Mesenchymal stem cell (in vitro differentiated cells and primary cell): ENCODE measurements at regions not wholly inside any gene's neighbourhood (a gene's known extent, or its start where the extent isn't known, plus 50 kb on each side); places are given as distances from the start of the nearest gene placed in this dataset.
"Not testable (repeated sequence)": the region's sequence is repeated elsewhere in the genome, so short reads cannot be mapped to it uniquely, and the experiment has no call there.

Experiments
- DNase-seq: peaks from one replicate; pipeline ENCODE4 v3.0.0-alpha.2; 2013
- H2AFZ ChIP-seq: one replicate; pipeline ENCODE4 v1.6.1; 2013; ENCODE audit warnings: low read depth, mild to moderate bottlenecking, control low read depth, inconsistent platforms, low read length, moderate library complexity
- H2AK5ac ChIP-seq: 2 replicates; pipeline ENCODE4 v1.6.1; 2013; ENCODE audit warnings: low read length, moderate library complexity, mild to moderate bottlenecking, inconsistent platforms; ENCODE audit not compliant: severe bottlenecking
- H2BK120ac ChIP-seq: one replicate; pipeline ENCODE4 v1.6.1; 2013; ENCODE audit warnings: low read depth, mild to moderate bottlenecking, inconsistent platforms, low read length, moderate library complexity
- H2BK12ac ChIP-seq, 2 experiments: one replicate each; pipeline ENCODE4 v1.6.1; 2013; ENCODE audit warnings: inconsistent platforms in 2 of 2, low read length in 2 of 2, mild to moderate bottlenecking in 2 of 2, moderate library complexity in 2 of 2, control low read depth in 1 of 2
- H2BK15ac ChIP-seq: one replicate; pipeline ENCODE4 v1.6.1; 2013; ENCODE audit warnings: mild to moderate bottlenecking, low read depth, inconsistent platforms; ENCODE audit not compliant: poor library complexity, severe bottlenecking
- H2BK5ac ChIP-seq: 2 replicates; pipeline ENCODE4 v1.6.1; 2013; ENCODE audit warnings: low read depth, mild to moderate bottlenecking, low read length, control low read depth, inconsistent platforms; ENCODE audit not compliant: poor library complexity, severe bottlenecking
- H3K14ac ChIP-seq, 2 experiments: one replicate each; pipeline ENCODE4 v1.6.1; 2013; ENCODE audit warnings: inconsistent platforms in 2 of 2, low read length in 2 of 2, control low read depth in 1 of 2, mild to moderate bottlenecking in 1 of 2, moderate library complexity in 1 of 2
- H3K18ac ChIP-seq, 2 experiments: one replicate each; pipeline ENCODE4 v1.6.1; 2013; ENCODE audit warnings: inconsistent platforms in 2 of 2, low read length in 2 of 2, control low read depth in 1 of 2, low read depth in 1 of 2, mild to moderate bottlenecking in 1 of 2
- H3K23ac ChIP-seq, 2 experiments: one replicate each; pipeline ENCODE4 v1.6.1; 2013; ENCODE audit warnings: inconsistent platforms in 2 of 2, low read length in 2 of 2, mild to moderate bottlenecking in 2 of 2, moderate library complexity in 2 of 2, control low read depth in 1 of 2
- H3K27ac ChIP-seq: 2 replicates; pipeline ENCODE4 v1.5.1; 2013; ENCODE audit warnings: mild to moderate bottlenecking, moderate library complexity, low read length, control low read depth, inconsistent platforms; ENCODE audit not compliant: poor library complexity, severe bottlenecking
- H3K27me3 ChIP-seq, 2 experiments: 2 replicates each; pipeline versions ENCODE4 v1.6.1 to v1.7.0; 2013; ENCODE audit warnings: low read length in 2 of 2, mild to moderate bottlenecking in 2 of 2, moderate library complexity in 2 of 2, control low read depth in 1 of 2, inconsistent platforms in 1 of 2; ENCODE audit not compliant: control insufficient read depth in 1 of 2, insufficient read depth in 1 of 2
- H3K36me3 ChIP-seq, 2 experiments: 2 replicates each; pipeline versions ENCODE4 v1.6.1 to v1.7.0; 2013; ENCODE audit warnings: low read length in 2 of 2, control low read depth in 1 of 2, inconsistent platforms in 1 of 2, low read depth in 1 of 2, mild to moderate bottlenecking in 1 of 2; ENCODE audit not compliant: insufficient read depth in 2 of 2, control insufficient read depth in 1 of 2
- H3K4ac ChIP-seq, 2 experiments: one replicate each; pipeline ENCODE4 v1.6.1; 2013; ENCODE audit warnings: inconsistent platforms in 2 of 2, low read length in 2 of 2, mild to moderate bottlenecking in 2 of 2, moderate library complexity in 2 of 2, control low read depth in 1 of 2, low read depth in 1 of 2
- H3K4me1 ChIP-seq: 2 replicates; pipeline ENCODE4 v1.6.1; 2013; ENCODE audit warnings: low read depth, low read length, control low read depth; ENCODE audit not compliant: control insufficient read depth, insufficient read depth
- H3K4me2 ChIP-seq: 2 replicates; pipeline ENCODE4 v1.6.1; 2013; ENCODE audit warnings: low read length, mild to moderate bottlenecking, inconsistent platforms; ENCODE audit not compliant: poor library complexity, severe bottlenecking
- H3K4me3 ChIP-seq, 2 experiments: 2 replicates each; pipeline versions ENCODE4 v1.5.1 to v1.7.0; 2013; ENCODE audit warnings: low read length in 2 of 2, mild to moderate bottlenecking in 2 of 2, control low read depth in 1 of 2, low read depth in 1 of 2; ENCODE audit not compliant: insufficient read depth in 1 of 2
- H3K79me1 ChIP-seq: replicated peaks from 2 replicates; pipeline ENCODE4 v1.6.1; 2013; ENCODE audit warnings: mild to moderate bottlenecking, control low read depth, low read length, inconsistent platforms; ENCODE audit not compliant: poor library complexity, severe bottlenecking
- H3K9ac ChIP-seq: 2 replicates; pipeline ENCODE4 v1.7.0; 2013; ENCODE audit warnings: mild to moderate bottlenecking, low read length, moderate library complexity
- H3K9me3 ChIP-seq: 2 replicates; pipeline ENCODE4 v1.7.0; 2013; ENCODE audit warnings: mild to moderate bottlenecking, low read length; ENCODE audit not compliant: control insufficient read depth
- H4K8ac ChIP-seq: one replicate; pipeline ENCODE4 v1.6.1; 2013; ENCODE audit warnings: inconsistent platforms, mild to moderate bottlenecking, low read length, moderate library complexity
- H4K91ac ChIP-seq: one replicate; pipeline ENCODE4 v1.6.1; 2013; ENCODE audit warnings: mild to moderate bottlenecking, low read length, inconsistent platforms
- WGBS: methylation state at CpG from one replicate; pipeline ENCODE4 v1.1.7; 2013; ENCODE audit warnings: mixed read lengths; 5-methylcytosine and 5-hydroxymethylcytosine counted together

- Histone ChIP-seq H3K4ac (no peak overlapping the region), H3K4me1 (no peaks in the 10 kb centered on the region), H3K4me3 (no peak overlapping the region), H2BK120ac (no peak overlapping the region), H4K8ac (no peak overlapping the region), H2BK12ac (no peak overlapping the region), H3K14ac (no peak overlapping the region), H3K27ac (no peak overlapping the region), H3K36me3 (no peaks in the 10 kb centered on the region), H3K18ac (no peak overlapping the region), H3K9me3 (peaks cover 10% of the 10 kb centered on the region), H2AFZ (no peak overlapping the region), H2BK5ac (no peak overlapping the region), H3K4me2 (no peak overlapping the region), H3K27me3 (no peaks in the 10 kb centered on the region), H2BK15ac (no peak overlapping the region), H4K91ac (no peak overlapping the region), H3K79me1 (no peaks in the 10 kb centered on the region), H3K23ac (no peak overlapping the region), H3K9ac (no peak overlapping the region), H2AK5ac (no peak overlapping the region)
- no peak for DNase-seq
- 82% methylated on average over 4 of the region's 4 CpGs for WGBS
Measured at GRCh38 chr13:111589321-111589720, 268.9 kb downstream of the TEX29 start.

DNA sequence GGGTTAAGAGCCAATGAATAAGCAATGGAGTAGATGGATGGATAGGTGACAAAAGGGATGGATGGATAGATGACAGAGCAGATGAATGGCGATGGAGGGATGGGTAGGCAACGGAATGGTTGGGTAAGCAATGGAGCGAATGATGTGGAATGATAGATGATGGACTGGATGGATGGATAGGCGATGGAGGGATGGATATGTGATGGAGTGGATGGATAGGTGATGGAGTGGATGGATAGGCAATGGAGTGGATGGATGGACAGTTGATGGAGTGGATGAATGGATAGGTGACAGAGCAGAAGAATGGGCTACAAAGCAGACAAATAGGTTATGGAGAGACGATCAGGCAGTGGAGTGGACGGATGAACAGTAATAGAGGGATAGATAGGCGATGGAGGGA lies 269.6 kb downstream of the TEX29 start:
- H3K9me3 ChIP-seq = peaks cover 10% of the 10 kb centered on the region
- no peak overlapping the region for H4K91ac ChIP-seq
- no peak overlapping the region for H2AFZ ChIP-seq
- no peak overlapping the region for H3K14ac ChIP-seq
- no peaks in the 10 kb centered on the region for H3K4me1 ChIP-seq
- WGBS = 73% methylated on average over 7 of the region's 7 CpGs
- no peaks in the 10 kb centered on the region for H3K27me3 ChIP-seq
- no peak overlapping the region for H2BK15ac ChIP-seq
- no peak overlapping the region for H3K4me2 ChIP-seq
- no peak overlapping the region for H3K4ac ChIP-seq
- no peak for DNase-seq
- H2BK5ac ChIP-seq = no peak overlapping the region
- no peak overlapping the region for H3K4me3 ChIP-seq
- H3K9ac ChIP-seq = no peak overlapping the region
- no peak overlapping the region for H4K8ac ChIP-seq
- no peak overlapping the region for H2BK12ac ChIP-seq
- no peaks in the 10 kb centered on the region for H3K36me3 ChIP-seq
- H3K23ac ChIP-seq = no peak overlapping the region
- no peak overlapping the region for H3K18ac ChIP-seq
- H2AK5ac ChIP-seq = no peak overlapping the region
- H3K27ac ChIP-seq = no peak overlapping the region
- no peak overlapping the region for H2BK120ac ChIP-seq
- H3K79me1 ChIP-seq = no peaks in the 10 kb centered on the region

GRCh38 chr13:111590796-111591195 lies 270.4 kb downstream of the TEX29 start:
- Histone ChIP-seq H3K27ac (no peak overlapping the region), H2BK15ac (no peak overlapping the region), H3K4ac (no peak overlapping the region), H3K18ac (no peak overlapping the region), H3K23ac (no peak overlapping the region), H2BK12ac (no peak overlapping the region), H3K4me1 (no peaks in the 10 kb centered on the region), H2AK5ac (no peak overlapping the region), H2AFZ (no peak overlapping the region), H3K4me3 (no peak overlapping the region), H3K27me3 (no peaks in the 10 kb centered on the region), H3K9me3 (peaks cover 10% of the 10 kb centered on the region), H3K79me1 (no peaks in the 10 kb centered on the region), H3K14ac (no peak overlapping the region), H2BK120ac (no peak overlapping the region), H2BK5ac (no peak overlapping the region), H3K4me2 (no peak overlapping the region), H3K36me3 (no peaks in the 10 kb centered on the region), H4K8ac (no peak overlapping the region), H4K91ac (no peak overlapping the region), H3K9ac (no peak overlapping the region)
- no peak for DNase-seq
- WGBS = 83% methylated on average over 14 of the region's 14 CpGs

GRCh38 chr13:111593490-111593889 lies 273.0 kb downstream of the TEX29 start:
- not testable (repeated sequence) for H3K4ac ChIP-seq

More at GRCh38 chr13:111593490-111593889, 273.0 kb downstream of the TEX29 start:
- not testable (repeated sequence) for H2BK5ac ChIP-seq, H3K27me3 ChIP-seq, H4K91ac ChIP-seq, H3K4me3 ChIP-seq, H2AK5ac ChIP-seq, H3K36me3 ChIP-seq, H2BK120ac ChIP-seq, DNase-seq, H3K27ac ChIP-seq, H2AFZ ChIP-seq, H3K14ac ChIP-seq, H2BK12ac ChIP-seq, H3K18ac ChIP-seq, H3K9ac ChIP-seq, H2BK15ac ChIP-seq, H3K9me3 ChIP-seq, H3K23ac ChIP-seq, H3K4me2 ChIP-seq, H4K8ac ChIP-seq, H3K4me1 ChIP-seq, H3K79me1 ChIP-seq
- 50% methylated on average over 1 of the region's 4 CpGs for WGBS
